WTC11 (cell line): ENCODE measurements at regions not wholly inside any gene's neighbourhood (a gene's known extent, or its start where the extent isn't known, plus 50 kb on each side); places are given as distances from the start of the nearest gene placed in this dataset.

Source experiments
- ATAC-seq: fragments of 200-7000 bp; cut with Tn5 transposase; 2 replicates; pipeline ENCODE4 v1.10.0; 2021; ENCODE audit warnings: mild to moderate bottlenecking, moderate library complexity
- CTCF ChIA-PET: fragments of 300-600 bp; sonication (Branson Sonifier 250); formaldehyde crosslinking; loops from one replicate; lab custom pipeline; 2021; ENCODE audit warnings: antibody characterized with exemption; lab: Charles Lee
- POLR2A ChIA-PET: fragments of 350-600 bp; sonication (Branson Sonifier 250); formaldehyde crosslinking; loops from one replicate; lab custom pipeline; 2021; ENCODE audit warnings: antibody characterized with exemption; lab: Charles Lee
- DNase-seq: peaks from one replicate; pipeline ENCODE4 v3.0.0; 2021; ENCODE audit warnings: low spot score
- H3K27ac Mint-ChIP-seq: 2 replicates; pipeline ENCODE4 v1.8.0; 2021; ENCODE audit warnings: mixed read lengths
- H3K27me3 Mint-ChIP-seq: 2 replicates; pipeline ENCODE4 v1.8.0; 2021; ENCODE audit warnings: low read depth, mild to moderate bottlenecking, moderate library complexity, mixed read lengths
- H3K36me3 Mint-ChIP-seq: 2 replicates; pipeline ENCODE4 v1.8.0; 2021; ENCODE audit warnings: mixed read lengths
- H3K4me1 Mint-ChIP-seq: 2 replicates; pipeline ENCODE4 v1.8.0; 2022; ENCODE audit warnings: mixed read lengths
- H3K4me3 Mint-ChIP-seq: 2 replicates; pipeline ENCODE4 v1.8.0; 2021; ENCODE audit warnings: mild to moderate bottlenecking, moderate library complexity, mixed read lengths
- H3K9me3 Mint-ChIP-seq: 2 replicates; pipeline ENCODE4 v1.8.0; 2021; ENCODE audit warnings: mixed read lengths
- ARID4B ChIP-seq: sonication (generic); formaldehyde crosslinking; IDR thresholded peaks from 2 replicates; pipeline ENCODE4 v1.8.0; 2023; ENCODE audit warnings: missing genetic modification reagents, mild to moderate bottlenecking, borderline replicate concordance
- CBFB ChIP-seq: sonication (generic); formaldehyde crosslinking; IDR thresholded peaks from 2 replicates; pipeline ENCODE4 v1.8.1; 2022; ENCODE audit warnings: mild to moderate bottlenecking, low read depth, missing genetic modification reagents
- CDX4 ChIP-seq: fragments of 250-450 bp; sonication (Bioruptor Pico); IDR thresholded peaks from 2 replicates; pipeline ENCODE4 v1.9.0; 2021; ENCODE audit warnings: moderate library complexity, mild to moderate bottlenecking, inconsistent platforms, borderline replicate concordance
- E2F5 ChIP-seq: sonication (generic); formaldehyde crosslinking; IDR thresholded peaks from 2 replicates; pipeline ENCODE4 v1.8.1; 2022; ENCODE audit warnings: mild to moderate bottlenecking, moderate library complexity, missing genetic modification reagents
- ETV6 ChIP-seq: sonication (generic); formaldehyde crosslinking; IDR thresholded peaks from 2 replicates; pipeline ENCODE4 v1.8.1; 2022; ENCODE audit warnings: mild to moderate bottlenecking, missing genetic modification reagents
- FOXK1 ChIP-seq: sonication (generic); formaldehyde crosslinking; IDR thresholded peaks from 2 replicates; pipeline ENCODE4 v1.8.0; 2022; ENCODE audit warnings: mild to moderate bottlenecking, moderate library complexity, missing genetic modification reagents
- GABPB1 ChIP-seq: sonication (generic); formaldehyde crosslinking; IDR thresholded peaks from 2 replicates; pipeline ENCODE4 v1.8.1; 2023; ENCODE audit warnings: mild to moderate bottlenecking, missing genetic modification reagents
- GRHL2 ChIP-seq: fragments of 250-450 bp; sonication (Bioruptor Pico); IDR thresholded peaks from 2 replicates; pipeline ENCODE4 v1.8.0; 2022; ENCODE audit warnings: mild to moderate bottlenecking, moderate library complexity; ENCODE audit not compliant: insufficient replicate concordance, severe bottlenecking
- HMGA2 ChIP-seq: fragments of 250-450 bp; sonication (Bioruptor Pico); IDR thresholded peaks from 2 replicates; pipeline ENCODE4 v1.4.0; 2021; ENCODE audit warnings: mild to moderate bottlenecking, moderate library complexity
- JAZF1 ChIP-seq: fragments of 250-450 bp; sonication (Bioruptor Pico); IDR thresholded peaks from 2 replicates; pipeline ENCODE4 v1.9.0; 2021; ENCODE audit warnings: moderate library complexity, mild to moderate bottlenecking, inconsistent platforms
- KAT7 ChIP-seq: sonication (generic); formaldehyde crosslinking; IDR thresholded peaks from 2 replicates; pipeline ENCODE4 v1.8.1; 2023; ENCODE audit warnings: missing genetic modification reagents, mild to moderate bottlenecking, borderline replicate concordance
- MXD4 ChIP-seq: fragments of 250-450 bp; sonication (Bioruptor Pico); IDR thresholded peaks from 2 replicates; pipeline ENCODE4 v1.8.0; 2021; ENCODE audit warnings: mild to moderate bottlenecking, moderate library complexity, borderline replicate concordance
- NR3C1 ChIP-seq: sonication (generic); formaldehyde crosslinking; conservative IDR thresholded peaks from 2 replicates; pipeline ENCODE4 v1.8.1; 2023; ENCODE audit warnings: low read depth, mild to moderate bottlenecking, missing genetic modification reagents
- OVOL2 ChIP-seq: fragments of 250-450 bp; sonication (Bioruptor Pico); IDR thresholded peaks from 2 replicates; pipeline ENCODE4 v1.9.0; 2021; ENCODE audit warnings: mild to moderate bottlenecking, borderline replicate concordance
- PRRX2 ChIP-seq: fragments of 250-450 bp; sonication (Bioruptor Pico); IDR thresholded peaks from 2 replicates; pipeline ENCODE4 v1.8.0; 2021; ENCODE audit warnings: mild to moderate bottlenecking
- SOX15 ChIP-seq: fragments of 250-450 bp; sonication (Bioruptor Pico); IDR thresholded peaks from 2 replicates; pipeline ENCODE4 v1.9.0; 2021; ENCODE audit warnings: mild to moderate bottlenecking
- SP1 ChIP-seq: sonication (generic); formaldehyde crosslinking; conservative IDR thresholded peaks from 2 replicates; pipeline ENCODE4 v1.8.1; 2022; ENCODE audit warnings: missing genetic modification reagents
- TEAD1 ChIP-seq: sonication (generic); formaldehyde crosslinking; IDR thresholded peaks from 2 replicates; pipeline ENCODE4 v1.8.0; 2022; ENCODE audit warnings: mild to moderate bottlenecking, missing genetic modification reagents
- ZNF232 ChIP-seq: sonication (generic); formaldehyde crosslinking; IDR thresholded peaks from 2 replicates; pipeline ENCODE4 v1.8.0; 2022; ENCODE audit warnings: mild to moderate bottlenecking, missing genetic modification reagents
- ZNF416 ChIP-seq: fragments of 250-450 bp; sonication (Bioruptor Pico); IDR thresholded peaks from 2 replicates; pipeline ENCODE4 v1.9.0; 2021; ENCODE audit warnings: mild to moderate bottlenecking, inconsistent platforms
- ZNF512 ChIP-seq: sonication (generic); formaldehyde crosslinking; IDR thresholded peaks from 2 replicates; pipeline ENCODE4 v1.8.1; 2022; ENCODE audit warnings: missing genetic modification reagents, borderline replicate concordance
- ZNF532 ChIP-seq: fragments of 250-450 bp; sonication (Bioruptor Pico); IDR thresholded peaks from 2 replicates; pipeline ENCODE4 v1.9.0; 2021; ENCODE audit warnings: mild to moderate bottlenecking, borderline replicate concordance

- H3K27ac Mint-ChIP-seq, result no peak overlapping the region
- POLR2A ChIA-PET, result interaction anchor here (0.6 kb wide), 1 partner anchor 196 kb away, joined by 4 read pairs; no protein-coding TSS in a partner anchor
- H3K36me3 Mint-ChIP-seq, result no peaks in the 10 kb centered on the region
- peaks cover 15% of the 10 kb centered on the region for H3K4me1 Mint-ChIP-seq
- CTCF ChIA-PET, result no interaction called here
- no peak for DNase-seq
- H3K9me3 Mint-ChIP-seq, result no peaks in the 10 kb centered on the region
- H3K4me3 Mint-ChIP-seq, result no peak overlapping the region
- no peak for ATAC-seq
- peaks cover 8% of the 10 kb centered on the region for H3K27me3 Mint-ChIP-seq
- TF ChIP-seq KAT7 (CRISPR knock-in tag), result no peak
- TF ChIP-seq MXD4 (CRISPR knock-in tag), result no peak
- TF ChIP-seq SOX15, result no peak
- no peak for TF ChIP-seq ZNF232
- no peak for TF ChIP-seq CDX4 (CRISPR knock-in tag)
- TF ChIP-seq CBFB (CRISPR knock-in tag), result no peak
- no peak for TF ChIP-seq ZNF416 (CRISPR knock-in tag)
- no peak for TF ChIP-seq PRRX2 (CRISPR knock-in tag)
- TF ChIP-seq SP1, result no peak
- no peak for TF ChIP-seq JAZF1 (CRISPR knock-in tag)
- no peak for TF ChIP-seq ZNF512 (CRISPR knock-in tag)
- no peak for TF ChIP-seq NR3C1 (CRISPR knock-in tag)
- TF ChIP-seq OVOL2 (CRISPR knock-in tag), result no peak
- TF ChIP-seq ARID4B (CRISPR knock-in tag), result no peak
Observed at GRCh38 chr6:105849746-105850145, 236.4 kb upstream of the PRDM1 start.

- ATAC-seq (no peak), DNase-seq (no peak)
- CTCF ChIA-PET, result interaction anchor here (1.3 kb wide), 1 partner anchor 12 kb away, joined by 3 read pairs; no protein-coding TSS in a partner anchor
- no peaks in the 10 kb centered on the region for H3K36me3 Mint-ChIP-seq
- peaks cover 8% of the 10 kb centered on the region for H3K27me3 Mint-ChIP-seq
- H3K9me3 Mint-ChIP-seq, result no peaks in the 10 kb centered on the region
- POLR2A ChIA-PET, result no interaction called here
- H3K4me1 Mint-ChIP-seq, result peaks cover 26% of the 10 kb centered on the region
- H3K27ac Mint-ChIP-seq, result no peak overlapping the region
- no peak overlapping the region for H3K4me3 Mint-ChIP-seq
- TF ChIP-seq HMGA2 (no peak), GRHL2 (CRISPR knock-in tag) (no peak), CDX4 (CRISPR knock-in tag) (no peak), ETV6 (CRISPR knock-in tag) (no peak), ZNF512 (CRISPR knock-in tag) (no peak), GABPB1 (CRISPR knock-in tag) (no peak), E2F5 (CRISPR knock-in tag) (no peak), ZNF232 (no peak), FOXK1 (CRISPR knock-in tag) (no peak), TEAD1 (CRISPR knock-in tag) (no peak), ZNF532 (CRISPR knock-in tag) (no peak), NR3C1 (CRISPR knock-in tag) (no peak)
Observed at GRCh38 chr6:105847433-105847832, 238.7 kb upstream of the PRDM1 start.
